ENCODE measurements at regions not wholly inside any gene's neighbourhood (a gene's known extent, or its start where the extent isn't known, plus 50 kb on each side); places are given as distances from the start of the nearest gene placed in this dataset.

DNA sequence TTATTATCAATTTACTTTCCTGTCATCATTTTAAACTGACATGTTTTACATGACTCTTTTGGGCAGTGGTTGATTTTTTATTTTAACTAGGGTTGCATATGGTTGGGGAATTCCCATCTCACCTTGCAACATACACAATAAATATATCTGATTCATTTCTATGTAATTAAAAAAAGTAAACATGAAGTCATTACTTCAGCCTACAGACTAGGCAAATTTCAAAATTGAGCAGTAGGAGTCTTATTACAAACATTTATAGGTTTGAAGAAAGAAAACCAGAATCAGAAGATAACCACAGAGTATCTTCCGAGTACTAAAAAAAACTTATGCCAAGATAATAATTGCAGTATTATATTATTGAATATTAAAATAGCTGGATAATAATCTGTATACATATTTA is 377.0 kb upstream of the VRK2 start:
- Mint-ChIP-seq H3K27ac (no peak overlapping the region), H3K9me3 (peaks cover 0 to 9% (median 3%) of the 10 kb centered on the region in 7 donors), H3K4me3 (no peak overlapping the region), H3K27me3 (no peaks in the 10 kb centered on the region), H3K36me3 (no peaks in the 10 kb centered on the region), H3K4me1 (no peaks in the 10 kb centered on the region)
- Histone ChIP-seq H3K27me3 (ENCODE audit: control insufficient read depth, insufficient read depth, low read length) (no peaks in the 10 kb centered on the region), H3K4me3 (ENCODE audit: low read depth, low read length) (no peak overlapping the region), H3K36me3 (ENCODE audit: control insufficient read depth, insufficient read depth, low read length) (no peaks in the 10 kb centered on the region), H3K4me1 (ENCODE audit: control insufficient read depth, insufficient read depth, low read length, poor library complexity, severe bottlenecking) (no peaks in the 10 kb centered on the region), H3K9me3 (ENCODE audit: control insufficient read depth in 2 of 2, low read length in 2 of 2) (no peaks in the 10 kb centered on the region), H3K27ac (ENCODE audit: insufficient read depth, low read length, poor library complexity, severe bottlenecking) (no peak overlapping the region)
- no peak for ATAC-seq (ENCODE audit: low read depth in 2 of 2)
- DNase-seq: no peak

DNA sequence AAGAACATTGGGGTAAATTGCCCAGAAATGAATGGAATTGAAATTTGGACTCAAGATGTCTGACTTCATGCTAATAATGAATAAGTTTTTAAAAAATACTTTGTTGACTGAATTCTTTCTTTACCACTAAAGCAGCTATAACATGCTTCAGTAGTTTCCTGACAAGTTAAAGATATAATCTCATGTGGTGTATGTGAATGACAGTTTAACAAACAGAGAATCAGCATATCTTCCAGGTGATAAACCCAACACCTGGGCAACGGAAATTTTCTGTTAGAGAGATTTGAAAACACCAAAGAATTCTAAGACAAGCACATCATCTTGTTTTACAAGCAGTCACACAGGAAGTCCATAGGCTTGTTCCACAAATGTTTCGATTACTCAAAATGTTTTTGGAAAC is 372.6 kb upstream of the VRK2 start:
- DNase-seq (no peak), ATAC-seq (ENCODE audit: low read depth in 2 of 2) (no peak)
- Histone ChIP-seq H3K4me1 (ENCODE audit: control insufficient read depth, insufficient read depth, low read length, poor library complexity, severe bottlenecking) (no peaks in the 10 kb centered on the region), H3K4me3 (ENCODE audit: low read depth, low read length) (no peak overlapping the region), H3K27me3 (ENCODE audit: control insufficient read depth, insufficient read depth, low read length) (no peaks in the 10 kb centered on the region), H3K36me3 (ENCODE audit: control insufficient read depth, insufficient read depth, low read length) (no peaks in the 10 kb centered on the region), H3K9me3 (ENCODE audit: control insufficient read depth in 2 of 2, low read length in 2 of 2) (no peaks in the 10 kb centered on the region), H3K27ac (ENCODE audit: insufficient read depth, low read length, poor library complexity, severe bottlenecking) (no peak overlapping the region)
- Mint-ChIP-seq H3K9me3 (peaks cover 0 to 5% (median 0%) of the 10 kb centered on the region in 7 donors), H3K4me3 (no peak overlapping the region), H3K27ac (no peak overlapping the region), H3K27me3 (no peaks in the 10 kb centered on the region), H3K4me1 (no peaks in the 10 kb centered on the region), H3K36me3 (no peaks in the 10 kb centered on the region)

DNA sequence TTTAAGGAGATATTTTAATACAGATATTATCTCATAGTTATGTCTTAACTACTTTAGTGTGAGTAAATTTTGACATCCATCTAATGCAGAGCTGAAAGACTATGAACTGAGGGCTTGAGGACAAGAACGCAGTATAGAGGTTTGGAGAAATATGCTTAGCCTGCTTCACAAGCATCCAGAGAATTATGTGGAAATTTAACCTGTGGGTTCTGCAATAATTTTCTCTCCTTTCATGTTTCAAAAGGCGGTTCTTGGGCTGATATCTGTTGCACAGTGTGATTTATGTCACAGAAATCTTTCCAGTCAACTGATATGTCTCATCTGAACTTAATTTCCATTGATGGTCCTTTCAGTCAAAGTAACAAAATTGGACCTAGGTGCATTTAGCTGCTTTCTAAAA is 371.9 kb upstream of the VRK2 start:
- Mint-ChIP-seq H3K27ac (no peak overlapping the region), H3K9me3 (peaks cover 0 to 5% (median 0%) of the 10 kb centered on the region in 7 donors), H3K4me3 (no peak overlapping the region), H3K36me3 (no peaks in the 10 kb centered on the region), H3K4me1 (no peaks in the 10 kb centered on the region), H3K27me3 (no peaks in the 10 kb centered on the region)
- Histone ChIP-seq H3K27ac (ENCODE audit: insufficient read depth, low read length, poor library complexity, severe bottlenecking) (no peak overlapping the region), H3K9me3 (ENCODE audit: control insufficient read depth in 2 of 2, low read length in 2 of 2) (no peaks in the 10 kb centered on the region), H3K4me3 (ENCODE audit: low read depth, low read length) (no peak overlapping the region), H3K36me3 (ENCODE audit: control insufficient read depth, insufficient read depth, low read length) (no peaks in the 10 kb centered on the region), H3K27me3 (ENCODE audit: control insufficient read depth, insufficient read depth, low read length) (no peaks in the 10 kb centered on the region), H3K4me1 (ENCODE audit: control insufficient read depth, insufficient read depth, low read length, poor library complexity, severe bottlenecking) (no peaks in the 10 kb centered on the region)
- DNase-seq (no peak), ATAC-seq (ENCODE audit: low read depth in 2 of 2) (no peak)

DNA sequence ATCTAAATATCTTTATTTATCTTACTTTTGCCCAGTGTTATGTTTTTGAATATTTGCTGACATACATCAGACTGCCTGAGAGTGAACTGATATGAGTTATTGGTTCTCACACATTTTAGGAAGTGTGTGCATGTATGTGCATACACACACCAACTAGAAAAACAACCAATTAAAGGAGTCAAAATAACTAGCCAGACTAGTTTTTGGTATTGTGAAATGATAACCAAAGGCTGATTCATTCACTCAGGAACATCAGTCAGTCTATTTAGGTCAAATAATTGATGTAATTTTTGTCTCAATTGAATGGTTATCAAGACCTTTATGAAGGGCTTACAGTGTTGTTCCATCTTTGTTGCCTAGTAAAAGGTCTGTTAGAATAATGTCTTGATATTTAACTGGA is 369.3 kb upstream of the VRK2 start:
- Histone ChIP-seq H3K9me3 (ENCODE audit: control insufficient read depth in 2 of 2, low read length in 2 of 2) (no peaks in the 10 kb centered on the region), H3K36me3 (ENCODE audit: control insufficient read depth, insufficient read depth, low read length) (no peaks in the 10 kb centered on the region), H3K4me3 (ENCODE audit: low read depth, low read length) (no peak overlapping the region), H3K27me3 (ENCODE audit: control insufficient read depth, insufficient read depth, low read length) (no peaks in the 10 kb centered on the region), H3K4me1 (ENCODE audit: control insufficient read depth, insufficient read depth, low read length, poor library complexity, severe bottlenecking) (no peaks in the 10 kb centered on the region), H3K27ac (ENCODE audit: insufficient read depth, low read length, poor library complexity, severe bottlenecking) (no peak overlapping the region)
- H3K4me3 Mint-ChIP-seq: no peak overlapping the region
- DNase-seq (no peak), ATAC-seq (ENCODE audit: low read depth in 2 of 2) (no peak)
- H3K27me3 Mint-ChIP-seq: no peaks in the 10 kb centered on the region
- peaks cover 0 to 3% (median 0%) of the 10 kb centered on the region in 7 donors for H3K9me3 Mint-ChIP-seq
- no peak overlapping the region for H3K27ac Mint-ChIP-seq
- H3K4me1 Mint-ChIP-seq: no peaks in the 10 kb centered on the region
- no peaks in the 10 kb centered on the region for H3K36me3 Mint-ChIP-seq

DNA sequence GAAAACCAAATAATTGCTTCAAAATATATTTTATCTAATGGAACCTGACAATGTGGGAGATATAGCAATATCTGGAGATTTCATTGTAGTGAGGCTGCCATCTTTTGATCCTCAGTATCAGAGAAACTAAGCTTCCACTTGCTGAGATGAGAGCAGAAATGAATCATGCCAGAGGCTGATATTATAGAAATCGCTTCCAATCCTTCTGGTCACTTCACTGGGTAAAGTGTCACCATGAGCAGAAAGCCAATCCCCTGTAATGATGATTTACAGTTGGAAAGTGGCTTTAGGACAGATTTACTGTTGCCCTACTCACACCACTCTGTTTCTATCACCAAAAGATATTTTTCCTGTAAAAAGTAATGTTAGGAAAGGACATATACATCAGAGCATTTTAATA is 365.0 kb upstream of the VRK2 start:
- H3K4me3 ChIP-seq (ENCODE audit: low read depth, low read length): no peak overlapping the region
- no peaks in the 10 kb centered on the region for H3K36me3 ChIP-seq (ENCODE audit: control insufficient read depth, insufficient read depth, low read length)
- H3K36me3 Mint-ChIP-seq: no peaks in the 10 kb centered on the region
- H3K27me3 ChIP-seq (ENCODE audit: control insufficient read depth, insufficient read depth, low read length): no peaks in the 10 kb centered on the region
- no peaks in the 10 kb centered on the region for H3K27me3 Mint-ChIP-seq
- no peaks in the 10 kb centered on the region for H3K4me1 ChIP-seq (ENCODE audit: control insufficient read depth, insufficient read depth, low read length, poor library complexity, severe bottlenecking)
- ATAC-seq (ENCODE audit: low read depth in 2 of 2): no peak
- H3K4me1 Mint-ChIP-seq: no peaks in the 10 kb centered on the region
- no peak overlapping the region for H3K27ac ChIP-seq (ENCODE audit: insufficient read depth, low read length, poor library complexity, severe bottlenecking)
- no peaks in the 10 kb centered on the region for H3K9me3 ChIP-seq (ENCODE audit: control insufficient read depth in 2 of 2, low read length in 2 of 2)
- H3K4me3 Mint-ChIP-seq: no peak overlapping the region
- peaks cover 0 to 6% (median 2%) of the 10 kb centered on the region in 7 donors for H3K9me3 Mint-ChIP-seq
- no peak for DNase-seq
- H3K27ac Mint-ChIP-seq: no peak overlapping the region

- Histone ChIP-seq H3K4me3 (ENCODE audit: low read depth, low read length) (no peak overlapping the region), H3K4me1 (ENCODE audit: control insufficient read depth, insufficient read depth, low read length, poor library complexity, severe bottlenecking) (no peaks in the 10 kb centered on the region), H3K27ac (ENCODE audit: insufficient read depth, low read length, poor library complexity, severe bottlenecking) (no peak overlapping the region), H3K9me3 (ENCODE audit: control insufficient read depth in 2 of 2, low read length in 2 of 2) (no peaks in the 10 kb centered on the region), H3K36me3 (ENCODE audit: control insufficient read depth, insufficient read depth, low read length) (no peaks in the 10 kb centered on the region), H3K27me3 (ENCODE audit: control insufficient read depth, insufficient read depth, low read length) (no peaks in the 10 kb centered on the region)
- Mint-ChIP-seq H3K36me3 (no peaks in the 10 kb centered on the region), H3K4me1 (no peaks in the 10 kb centered on the region), H3K27me3 (no peaks in the 10 kb centered on the region), H3K9me3 (peaks cover 0 to 25% (median 8%) of the 10 kb centered on the region in 7 donors), H3K27ac (no peak overlapping the region), H3K4me3 (no peak overlapping the region)
- DNase-seq: no peak
- ATAC-seq (ENCODE audit: low read depth in 2 of 2): no peak
These were observed 361.6 kb upstream of the VRK2 start for GRCh38 chr2:57685032-57685431.

DNA sequence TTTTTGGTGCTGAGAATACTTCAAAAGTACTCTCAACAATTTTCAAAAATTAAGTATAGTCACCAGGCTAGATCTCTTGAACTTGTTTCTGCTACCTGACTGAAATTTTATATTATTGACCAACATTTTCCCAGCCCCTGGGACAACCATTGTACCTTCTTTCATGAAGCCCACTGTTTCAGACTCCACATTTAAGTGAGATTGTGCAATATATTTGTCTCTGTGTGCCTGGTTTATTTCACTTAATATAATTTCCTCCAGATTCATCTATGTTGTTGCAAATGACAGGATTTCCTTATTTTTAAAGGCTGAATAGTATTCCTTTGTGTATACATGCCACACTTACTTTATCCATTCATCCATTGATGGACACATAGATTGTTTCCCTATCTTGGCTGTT is 354.2 kb upstream of the VRK2 start:
- DNase-seq (no peak), ATAC-seq (ENCODE audit: low read depth in 2 of 2) (no peak)
- Histone ChIP-seq H3K27ac (ENCODE audit: insufficient read depth, low read length, poor library complexity, severe bottlenecking) (no peak overlapping the region), H3K36me3 (ENCODE audit: control insufficient read depth, insufficient read depth, low read length) (no peaks in the 10 kb centered on the region), H3K4me3 (ENCODE audit: low read depth, low read length) (no peak overlapping the region), H3K9me3 (ENCODE audit: control insufficient read depth in 2 of 2, low read length in 2 of 2) (peaks cover 0 to 4% of the 10 kb centered on the region in 2 experiments), H3K4me1 (ENCODE audit: control insufficient read depth, insufficient read depth, low read length, poor library complexity, severe bottlenecking) (no peaks in the 10 kb centered on the region), H3K27me3 (ENCODE audit: control insufficient read depth, insufficient read depth, low read length) (no peaks in the 10 kb centered on the region)
- Mint-ChIP-seq H3K4me3 (no peak overlapping the region), H3K4me1 (no peaks in the 10 kb centered on the region), H3K36me3 (no peaks in the 10 kb centered on the region), H3K27ac (no peak overlapping the region), H3K9me3 (peaks cover 0 to 29% (median 8%) of the 10 kb centered on the region in 7 donors), H3K27me3 (no peaks in the 10 kb centered on the region)

DNA sequence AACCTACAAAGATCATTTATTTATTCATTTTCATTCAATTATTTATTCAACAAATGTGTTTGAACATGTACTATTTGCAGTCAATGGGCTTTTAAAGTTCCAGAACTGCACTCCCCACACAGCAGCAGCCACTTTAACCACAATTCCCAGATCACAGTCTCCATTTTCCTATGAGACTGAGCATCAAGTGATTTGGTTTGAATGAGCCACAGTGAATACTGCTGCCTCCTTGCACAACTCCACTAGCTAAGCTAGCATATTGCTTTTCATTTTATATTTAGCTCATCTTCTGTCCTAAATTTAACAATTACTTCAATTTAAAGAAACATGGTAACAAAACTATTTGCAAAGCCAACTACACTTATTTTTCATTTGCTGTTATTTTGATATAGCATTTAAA is 353.4 kb upstream of the VRK2 start:
- Histone ChIP-seq H3K9me3 (ENCODE audit: control insufficient read depth in 2 of 2, low read length in 2 of 2) (peaks cover 0 to 4% of the 10 kb centered on the region in 2 experiments), H3K36me3 (ENCODE audit: control insufficient read depth, insufficient read depth, low read length) (no peaks in the 10 kb centered on the region), H3K4me3 (ENCODE audit: low read depth, low read length) (no peak overlapping the region), H3K27me3 (ENCODE audit: control insufficient read depth, insufficient read depth, low read length) (no peaks in the 10 kb centered on the region), H3K4me1 (ENCODE audit: control insufficient read depth, insufficient read depth, low read length, poor library complexity, severe bottlenecking) (no peaks in the 10 kb centered on the region), H3K27ac (ENCODE audit: insufficient read depth, low read length, poor library complexity, severe bottlenecking) (no peak overlapping the region)
- no peak for DNase-seq
- no peaks in the 10 kb centered on the region for H3K27me3 Mint-ChIP-seq
- H3K4me3 Mint-ChIP-seq: no peak overlapping the region
- H3K9me3 Mint-ChIP-seq: peaks cover 0 to 26% (median 8%) of the 10 kb centered on the region in 7 donors
- no peaks in the 10 kb centered on the region for H3K36me3 Mint-ChIP-seq
- no peak for ATAC-seq (ENCODE audit: low read depth in 2 of 2)
- H3K27ac Mint-ChIP-seq: no peak overlapping the region
- H3K4me1 Mint-ChIP-seq: no peaks in the 10 kb centered on the region

All from CD4-positive, CD25-positive, alpha-beta regulatory T cell (primary cell).